ENCODE measurements at regions not wholly inside any gene's neighbourhood (a gene's known extent, or its start where the extent isn't known, plus 50 kb on each side); places are given as distances from the start of the nearest gene placed in this dataset.

DNA sequence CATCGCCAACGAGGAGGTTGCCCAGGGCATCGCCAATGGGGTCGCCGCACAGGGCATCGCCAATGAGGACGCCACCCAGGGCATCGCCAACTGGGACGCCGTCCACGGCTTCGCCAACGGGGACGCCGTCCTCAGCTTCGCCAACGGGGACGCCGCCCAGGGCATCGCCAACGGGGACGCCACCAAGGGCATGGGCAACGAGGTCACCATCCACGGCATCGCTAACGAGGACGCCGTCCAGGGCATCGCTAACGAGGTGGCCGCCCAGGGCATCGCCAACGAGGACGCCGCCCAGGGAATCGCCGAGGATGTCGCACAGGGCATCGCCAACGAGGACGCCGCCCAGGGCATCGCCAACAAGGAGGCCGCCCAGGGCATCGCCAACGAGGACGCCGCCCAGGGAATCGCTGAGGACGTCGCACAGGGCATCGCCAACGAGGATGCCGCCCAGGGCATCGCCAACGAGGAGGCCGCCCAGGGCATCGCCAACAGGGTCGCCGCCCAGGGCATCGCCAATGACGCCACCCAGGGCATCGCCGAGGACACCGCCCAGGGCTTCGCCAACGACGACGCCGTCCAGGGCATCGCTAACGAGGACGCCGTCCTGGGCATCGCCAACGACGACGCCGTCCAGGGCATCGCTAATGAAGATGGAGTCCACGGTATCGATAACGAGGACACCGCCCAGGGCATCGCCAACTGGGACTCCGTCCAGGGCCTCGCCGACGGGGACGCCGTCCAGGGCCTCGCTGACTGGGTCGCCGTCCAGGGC is 945.7 kb downstream of the TUBA3C start:
- TF ChIP-seq, protein P1, sequence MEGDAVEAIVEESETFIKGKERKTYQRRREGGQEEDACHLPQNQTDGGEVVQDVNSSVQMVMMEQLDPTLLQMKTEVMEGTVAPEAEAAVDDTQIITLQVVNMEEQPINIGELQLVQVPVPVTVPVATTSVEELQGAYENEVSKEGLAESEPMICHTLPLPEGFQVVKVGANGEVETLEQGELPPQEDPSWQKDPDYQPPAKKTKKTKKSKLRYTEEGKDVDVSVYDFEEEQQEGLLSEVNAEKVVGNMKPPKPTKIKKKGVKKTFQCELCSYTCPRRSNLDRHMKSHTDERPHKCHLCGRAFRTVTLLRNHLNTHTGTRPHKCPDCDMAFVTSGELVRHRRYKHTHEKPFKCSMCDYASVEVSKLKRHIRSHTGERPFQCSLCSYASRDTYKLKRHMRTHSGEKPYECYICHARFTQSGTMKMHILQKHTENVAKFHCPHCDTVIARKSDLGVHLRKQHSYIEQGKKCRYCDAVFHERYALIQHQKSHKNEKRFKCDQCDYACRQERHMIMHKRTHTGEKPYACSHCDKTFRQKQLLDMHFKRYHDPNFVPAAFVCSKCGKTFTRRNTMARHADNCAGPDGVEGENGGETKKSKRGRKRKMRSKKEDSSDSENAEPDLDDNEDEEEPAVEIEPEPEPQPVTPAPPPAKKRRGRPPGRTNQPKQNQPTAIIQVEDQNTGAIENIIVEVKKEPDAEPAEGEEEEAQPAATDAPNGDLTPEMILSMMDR (IDR thresholded peaks at IDR 0.05): no peak
- TF ChIP-seq CHD4 (IDR thresholded peaks at IDR 0.05; ENCODE audit: borderline replicate concordance) (no peak), RFX5 (IDR thresholded peaks at IDR 0.05) (no peak), BHLHE40 (IDR thresholded peaks at IDR 0.05; ENCODE audit: low read depth, low read length) (no peak), MYC (IDR thresholded peaks at IDR 0.05; ENCODE audit: borderline replicate concordance, low read length) (no peak), CHD2 (IDR thresholded peaks at IDR 0.05; ENCODE audit: low read length, partially characterized antibody) (no peak), HOXA7 (CRISPR knock-in tag; IDR thresholded peaks at IDR 0.05) (no peak), POLR2A (IDR thresholded peaks at IDR 0.05; ENCODE audit: low read length) (no peak)
- TF ChIP-seq, protein P2, sequence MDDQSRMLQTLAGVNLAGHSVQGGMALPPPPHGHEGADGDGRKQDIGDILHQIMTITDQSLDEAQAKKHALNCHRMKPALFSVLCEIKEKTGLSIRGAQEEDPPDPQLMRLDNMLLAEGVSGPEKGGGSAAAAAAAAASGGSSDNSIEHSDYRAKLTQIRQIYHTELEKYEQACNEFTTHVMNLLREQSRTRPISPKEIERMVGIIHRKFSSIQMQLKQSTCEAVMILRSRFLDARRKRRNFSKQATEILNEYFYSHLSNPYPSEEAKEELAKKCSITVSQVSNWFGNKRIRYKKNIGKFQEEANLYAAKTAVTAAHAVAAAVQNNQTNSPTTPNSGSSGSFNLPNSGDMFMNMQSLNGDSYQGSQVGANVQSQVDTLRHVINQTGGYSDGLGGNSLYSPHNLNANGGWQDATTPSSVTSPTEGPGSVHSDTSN (IDR thresholded peaks at IDR 0.05): no peak
- TF ChIP-seq, protein P3, sequence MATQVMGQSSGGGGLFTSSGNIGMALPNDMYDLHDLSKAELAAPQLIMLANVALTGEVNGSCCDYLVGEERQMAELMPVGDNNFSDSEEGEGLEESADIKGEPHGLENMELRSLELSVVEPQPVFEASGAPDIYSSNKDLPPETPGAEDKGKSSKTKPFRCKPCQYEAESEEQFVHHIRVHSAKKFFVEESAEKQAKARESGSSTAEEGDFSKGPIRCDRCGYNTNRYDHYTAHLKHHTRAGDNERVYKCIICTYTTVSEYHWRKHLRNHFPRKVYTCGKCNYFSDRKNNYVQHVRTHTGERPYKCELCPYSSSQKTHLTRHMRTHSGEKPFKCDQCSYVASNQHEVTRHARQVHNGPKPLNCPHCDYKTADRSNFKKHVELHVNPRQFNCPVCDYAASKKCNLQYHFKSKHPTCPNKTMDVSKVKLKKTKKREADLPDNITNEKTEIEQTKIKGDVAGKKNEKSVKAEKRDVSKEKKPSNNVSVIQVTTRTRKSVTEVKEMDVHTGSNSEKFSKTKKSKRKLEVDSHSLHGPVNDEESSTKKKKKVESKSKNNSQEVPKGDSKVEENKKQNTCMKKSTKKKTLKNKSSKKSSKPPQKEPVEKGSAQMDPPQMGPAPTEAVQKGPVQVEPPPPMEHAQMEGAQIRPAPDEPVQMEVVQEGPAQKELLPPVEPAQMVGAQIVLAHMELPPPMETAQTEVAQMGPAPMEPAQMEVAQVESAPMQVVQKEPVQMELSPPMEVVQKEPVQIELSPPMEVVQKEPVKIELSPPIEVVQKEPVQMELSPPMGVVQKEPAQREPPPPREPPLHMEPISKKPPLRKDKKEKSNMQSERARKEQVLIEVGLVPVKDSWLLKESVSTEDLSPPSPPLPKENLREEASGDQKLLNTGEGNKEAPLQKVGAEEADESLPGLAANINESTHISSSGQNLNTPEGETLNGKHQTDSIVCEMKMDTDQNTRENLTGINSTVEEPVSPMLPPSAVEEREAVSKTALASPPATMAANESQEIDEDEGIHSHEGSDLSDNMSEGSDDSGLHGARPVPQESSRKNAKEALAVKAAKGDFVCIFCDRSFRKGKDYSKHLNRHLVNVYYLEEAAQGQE (IDR thresholded peaks at IDR 0.05): no peak

Measured in A549 (cell line).